ENCODE measurements at regions not wholly inside any gene's neighbourhood (a gene's known extent, or its start where the extent isn't known, plus 50 kb on each side); places are given as distances from the start of the nearest gene placed in this dataset.

DNA sequence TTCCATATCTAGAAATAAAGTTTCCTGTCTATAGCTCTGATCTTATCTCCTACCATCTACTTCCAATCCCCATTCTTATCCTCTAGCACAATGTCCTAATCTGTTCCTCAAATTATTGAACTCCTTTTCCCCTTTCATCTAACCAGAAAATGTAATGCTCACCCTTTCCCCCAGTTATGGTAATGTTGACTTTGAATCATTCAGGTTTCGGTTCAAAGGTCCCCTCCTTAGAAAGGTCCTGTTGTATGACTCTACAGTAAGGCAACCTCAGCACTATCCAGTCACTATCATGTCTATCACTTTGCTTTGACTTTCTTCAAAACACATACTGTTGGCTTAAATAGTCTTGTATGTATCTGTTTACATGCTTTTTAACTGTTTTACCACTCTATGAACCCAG is 264.2 kb upstream of the PCDH15 start:
- H3K4me1 ChIP-seq (ENCODE audit: insufficient read depth), result no peaks in the 10 kb centered on the region
- no peak overlapping the region for H3K4me3 ChIP-seq (ENCODE audit: low read depth, low read length)
- no peak for DNase-seq (ENCODE audit: extremely low spot score)
- 87% methylated on average over 1 of the region's 1 CpG for WGBS
- no peaks in the 10 kb centered on the region for H3K36me3 ChIP-seq (ENCODE audit: insufficient read depth)
- no peak overlapping the region for H3K27ac ChIP-seq (ENCODE audit: low read depth)

DNA sequence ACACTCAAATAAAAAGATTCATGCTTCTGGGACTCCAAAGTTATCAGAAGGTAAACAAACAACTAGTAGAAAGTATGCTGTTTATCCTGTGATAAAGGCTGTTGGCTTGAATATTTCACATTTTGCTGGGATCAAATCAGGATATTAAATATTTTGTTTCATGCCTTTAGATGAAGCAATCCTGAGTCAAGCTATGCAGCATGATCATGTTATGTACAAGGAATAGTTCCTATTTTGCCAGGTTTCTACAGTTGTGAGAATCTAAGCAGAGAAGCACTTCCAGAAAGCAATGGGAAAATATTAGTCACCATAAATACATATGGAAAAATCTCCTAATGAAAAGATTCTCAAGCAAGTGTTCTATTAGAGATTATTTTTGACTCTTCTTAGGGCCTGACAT is 262.8 kb upstream of the PCDH15 start:
- DNase-seq (ENCODE audit: extremely low spot score), result no peak
- Histone ChIP-seq H3K4me3 (ENCODE audit: low read depth, low read length) (no peak overlapping the region), H3K36me3 (ENCODE audit: insufficient read depth) (no peaks in the 10 kb centered on the region), H3K4me1 (ENCODE audit: insufficient read depth) (no peaks in the 10 kb centered on the region), H3K27ac (ENCODE audit: low read depth) (no peak overlapping the region)

DNA sequence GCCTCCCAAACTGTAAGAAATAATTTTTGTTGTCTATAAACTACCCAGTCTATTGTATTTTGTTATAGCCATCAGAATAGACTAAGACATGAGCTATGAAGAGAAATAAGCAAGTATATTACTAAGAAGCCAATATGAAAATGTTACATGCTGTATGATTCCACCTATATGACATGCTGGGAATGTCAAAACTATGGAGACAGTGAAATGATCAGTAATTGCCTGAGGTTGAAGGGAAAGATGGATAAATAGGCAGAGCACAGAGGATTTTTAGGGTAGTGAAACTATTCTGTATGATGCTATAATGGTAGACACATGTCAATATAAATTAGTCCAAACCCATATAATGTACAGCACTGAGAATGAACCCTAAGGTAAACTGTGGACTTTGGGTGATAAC is 261.3 kb upstream of the PCDH15 start:
- H3K27ac ChIP-seq (ENCODE audit: low read depth), result no peak overlapping the region
- no peak overlapping the region for H3K4me3 ChIP-seq (ENCODE audit: low read depth, low read length)
- no peaks in the 10 kb centered on the region for H3K36me3 ChIP-seq (ENCODE audit: insufficient read depth)
- no peak for DNase-seq (ENCODE audit: extremely low spot score)
- H3K4me1 ChIP-seq (ENCODE audit: insufficient read depth), result no peaks in the 10 kb centered on the region

GRCh38 chr10:55058800-55059199 is 257.8 kb upstream of the PCDH15 start:
- Histone ChIP-seq H3K27ac (ENCODE audit: low read depth) (no peak overlapping the region), H3K4me3 (ENCODE audit: low read depth, low read length) (no peak overlapping the region), H3K4me1 (ENCODE audit: insufficient read depth) (no peaks in the 10 kb centered on the region), H3K36me3 (ENCODE audit: insufficient read depth) (no peaks in the 10 kb centered on the region)
- no peak for DNase-seq (ENCODE audit: extremely low spot score)
- WGBS, result 88% methylated on average over 5 of the region's 5 CpGs

GRCh38 chr10:55051515-55051914 is 250.5 kb upstream of the PCDH15 start:
- WGBS, result 64% methylated on average over 2 of the region's 2 CpGs
- Histone ChIP-seq H3K4me1 (ENCODE audit: insufficient read depth) (no peaks in the 10 kb centered on the region), H3K36me3 (ENCODE audit: insufficient read depth) (no peaks in the 10 kb centered on the region), H3K27ac (ENCODE audit: low read depth) (no peak overlapping the region), H3K4me3 (ENCODE audit: low read depth, low read length) (no peak overlapping the region)
- DNase-seq (ENCODE audit: extremely low spot score), result no peak

GRCh38 chr10:55048830-55049498 is 247.9 kb upstream of the PCDH15 start:
- WGBS, result 65% methylated on average over 3 of the region's 3 CpGs
- no peak for DNase-seq (ENCODE audit: extremely low spot score)
- H3K4me3 ChIP-seq (ENCODE audit: low read depth, low read length), result no peak overlapping the region

GRCh38 chr10:55043540-55043939 is 242.5 kb upstream of the PCDH15 start:
- no peak for DNase-seq (ENCODE audit: extremely low spot score)
- Histone ChIP-seq H3K4me1 (ENCODE audit: insufficient read depth) (no peaks in the 10 kb centered on the region), H3K36me3 (ENCODE audit: insufficient read depth) (no peaks in the 10 kb centered on the region), H3K4me3 (ENCODE audit: low read depth, low read length) (no peak overlapping the region), H3K27ac (ENCODE audit: low read depth) (no peak overlapping the region)
- 95% methylated on average over 3 of the region's 3 CpGs for WGBS

More at GRCh38 chr10:55048830-55049498, 247.9 kb upstream of the PCDH15 start:
- Histone ChIP-seq H3K27ac (ENCODE audit: low read depth) (no peak overlapping the region), H3K4me1 (ENCODE audit: insufficient read depth) (no peaks in the 10 kb centered on the region), H3K36me3 (ENCODE audit: insufficient read depth) (no peaks in the 10 kb centered on the region)

DNA sequence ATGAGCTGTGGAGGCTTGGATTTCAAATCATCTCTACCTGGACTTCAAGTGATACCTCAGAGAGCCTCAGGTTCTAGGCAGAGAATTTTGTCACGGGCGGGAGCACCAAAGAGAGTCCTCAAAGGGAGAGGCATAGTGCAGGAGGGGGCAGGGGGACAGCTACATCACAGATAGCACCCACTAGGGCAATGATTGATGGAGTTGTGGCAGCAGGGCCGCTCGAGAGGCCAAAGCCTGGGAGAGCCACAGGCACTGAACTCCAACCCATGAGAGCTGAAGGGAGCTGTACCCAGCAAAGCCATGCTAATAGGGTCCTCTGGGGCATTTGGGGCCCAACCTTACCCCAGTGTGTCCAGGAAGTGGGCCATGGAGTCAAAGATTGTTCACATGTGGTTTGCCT is 232.0 kb upstream of the PCDH15 start:
- 93% methylated on average over 4 of the region's 4 CpGs for WGBS
- Histone ChIP-seq H3K36me3 (ENCODE audit: insufficient read depth) (no peaks in the 10 kb centered on the region), H3K27ac (ENCODE audit: low read depth) (no peak overlapping the region), H3K4me3 (ENCODE audit: low read depth, low read length) (no peak overlapping the region), H3K4me1 (ENCODE audit: insufficient read depth) (no peaks in the 10 kb centered on the region)
- DNase-seq (ENCODE audit: extremely low spot score), result no peak

- Histone ChIP-seq H3K4me1 (ENCODE audit: insufficient read depth) (no peaks in the 10 kb centered on the region), H3K27ac (ENCODE audit: low read depth) (no peak overlapping the region), H3K36me3 (ENCODE audit: insufficient read depth) (no peaks in the 10 kb centered on the region), H3K4me3 (ENCODE audit: low read depth, low read length) (no peak overlapping the region)
- 0% methylated on average over 1 of the region's 1 CpG for whole genome bisulfite sequencing
- DNase-seq (ENCODE audit: extremely low spot score), result no peak
These were observed 223.7 kb upstream of the PCDH15 start for GRCh38 chr10:55024713-55025112.

DNA sequence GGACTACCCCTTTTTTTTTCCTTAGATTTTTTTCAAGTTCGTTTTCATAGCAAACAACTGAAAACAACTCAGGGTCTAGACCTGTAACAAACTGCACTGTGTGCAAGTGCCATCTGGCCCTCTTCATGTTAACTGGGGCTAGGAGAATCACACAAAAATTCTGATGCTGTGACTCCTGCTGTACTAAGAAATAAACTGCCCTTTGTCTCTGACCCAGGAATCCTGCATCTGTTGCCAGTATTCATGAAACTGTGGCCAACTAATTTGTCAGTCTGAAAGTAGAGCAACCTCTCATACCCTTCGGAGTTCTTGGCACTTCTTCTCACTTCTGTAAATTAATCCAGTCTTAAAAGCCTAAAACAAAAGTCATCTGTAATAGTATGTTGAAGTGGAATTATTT is 218.4 kb upstream of the PCDH15 start:
- Histone ChIP-seq H3K4me3 (ENCODE audit: low read depth, low read length) (no peak overlapping the region), H3K36me3 (ENCODE audit: insufficient read depth) (no peaks in the 10 kb centered on the region), H3K4me1 (ENCODE audit: insufficient read depth) (no peaks in the 10 kb centered on the region), H3K27ac (ENCODE audit: low read depth) (no peak overlapping the region)
- no peak for DNase-seq (ENCODE audit: extremely low spot score)
- 30% methylated on average over 2 of the region's 2 CpGs for WGBS

DNA sequence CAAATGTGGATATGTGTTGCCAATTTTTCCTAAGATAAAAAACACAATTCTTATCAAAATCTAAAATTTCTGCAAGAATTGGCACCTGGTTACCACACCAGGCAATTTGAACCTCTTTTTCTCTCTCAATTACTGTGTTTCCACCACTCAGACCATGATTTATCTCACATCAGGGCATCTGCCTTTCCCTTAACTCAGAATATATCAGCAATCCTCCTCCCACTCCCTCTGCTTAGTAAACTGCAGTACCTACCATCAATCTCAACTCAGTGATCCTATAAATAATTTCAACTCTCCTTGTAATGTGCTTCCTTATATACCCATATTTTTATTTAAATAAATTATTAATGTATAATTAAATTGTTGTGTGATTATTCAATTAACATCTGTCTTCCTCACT is 212.3 kb upstream of the PCDH15 start:
- no peak for DNase-seq (ENCODE audit: extremely low spot score)
- H3K36me3 ChIP-seq (ENCODE audit: insufficient read depth), result no peaks in the 10 kb centered on the region
- no peak overlapping the region for H3K27ac ChIP-seq (ENCODE audit: low read depth)
- H3K4me1 ChIP-seq (ENCODE audit: insufficient read depth), result no peaks in the 10 kb centered on the region
- H3K4me3 ChIP-seq (ENCODE audit: low read depth, low read length), result no peak overlapping the region

- no peaks in the 10 kb centered on the region for H3K4me1 ChIP-seq (ENCODE audit: insufficient read depth)
- DNase-seq (ENCODE audit: extremely low spot score), result no peak
- H3K36me3 ChIP-seq (ENCODE audit: insufficient read depth), result no peaks in the 10 kb centered on the region
- H3K27ac ChIP-seq (ENCODE audit: low read depth), result no peak overlapping the region
- H3K4me3 ChIP-seq (ENCODE audit: low read depth, low read length), result no peak overlapping the region
These were observed 201.4 kb upstream of the PCDH15 start for GRCh38 chr10:55002420-55002819.

DNA sequence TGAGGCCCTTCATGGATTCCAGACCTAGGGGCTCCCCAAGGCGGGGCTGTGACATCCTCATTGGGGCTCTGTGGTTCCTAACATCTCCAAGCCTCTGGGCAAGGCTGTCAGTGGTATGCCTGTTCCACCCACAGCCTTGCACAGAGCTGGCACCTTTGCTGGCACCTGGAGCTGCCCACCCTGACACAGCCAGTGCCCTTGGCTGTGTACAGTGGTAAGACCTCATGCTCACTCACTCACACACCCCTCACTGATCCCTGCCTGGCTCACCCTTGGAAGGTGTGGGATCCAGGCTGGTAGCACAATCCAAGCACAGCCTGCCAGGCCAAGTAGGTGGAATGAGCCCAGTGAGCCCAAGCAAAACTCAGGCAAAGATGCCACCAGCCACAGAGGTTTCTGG is 200.4 kb upstream of the PCDH15 start:
- H3K36me3 ChIP-seq (ENCODE audit: insufficient read depth), result no peaks in the 10 kb centered on the region
- 89% methylated on average over 1 of the region's 1 CpG for WGBS
- DNase-seq (ENCODE audit: extremely low spot score), result no peak
- no peak overlapping the region for H3K4me3 ChIP-seq (ENCODE audit: low read depth, low read length)
- no peak overlapping the region for H3K27ac ChIP-seq (ENCODE audit: low read depth)
- H3K4me1 ChIP-seq (ENCODE audit: insufficient read depth), result no peaks in the 10 kb centered on the region

DNA sequence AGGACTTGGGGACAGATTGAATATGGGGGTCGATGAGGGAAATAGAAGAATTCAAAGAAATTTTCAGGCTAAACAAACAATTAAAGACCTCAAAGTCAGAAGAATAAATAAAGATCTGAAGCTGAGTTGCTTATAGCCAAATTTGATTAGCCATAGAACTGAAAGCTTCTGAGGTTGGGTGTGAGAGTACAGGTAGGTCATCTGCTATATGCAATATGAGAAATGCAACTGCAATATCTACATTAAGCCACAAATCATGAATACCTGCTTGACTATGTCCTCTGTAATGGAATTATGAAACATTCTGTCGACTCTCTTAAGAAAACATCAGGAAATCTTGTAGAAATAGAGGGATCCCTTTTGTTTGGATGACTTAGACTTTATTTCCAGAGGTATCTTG is 192.1 kb upstream of the PCDH15 start:
- 80% methylated on average over 2 of the region's 2 CpGs for WGBS
- Histone ChIP-seq H3K4me3 (ENCODE audit: low read depth, low read length) (no peak overlapping the region), H3K4me1 (ENCODE audit: insufficient read depth) (no peaks in the 10 kb centered on the region), H3K27ac (ENCODE audit: low read depth) (no peak overlapping the region), H3K36me3 (ENCODE audit: insufficient read depth) (no peaks in the 10 kb centered on the region)
- DNase-seq (ENCODE audit: extremely low spot score), result no peak

- 32% methylated on average over 1 of the region's 1 CpG for WGBS
- no peak for DNase-seq (ENCODE audit: extremely low spot score)
- Histone ChIP-seq H3K4me1 (ENCODE audit: insufficient read depth) (no peaks in the 10 kb centered on the region), H3K27ac (ENCODE audit: low read depth) (no peak overlapping the region), H3K36me3 (ENCODE audit: insufficient read depth) (no peaks in the 10 kb centered on the region), H3K4me3 (ENCODE audit: low read depth, low read length) (no peak overlapping the region)
These were observed 184.7 kb upstream of the PCDH15 start for GRCh38 chr10:54985732-54986131.

Data from urinary bladder (tissue), 3 donors.